ENCODE measurements at regions not wholly inside any gene's neighbourhood (a gene's known extent, or its start where the extent isn't known, plus 50 kb on each side); places are given as distances from the start of the nearest gene placed in this dataset.
"Not testable (repeated sequence)": the region's sequence is repeated elsewhere in the genome, so short reads cannot be mapped to it uniquely, and the experiment has no call there.

DNA sequence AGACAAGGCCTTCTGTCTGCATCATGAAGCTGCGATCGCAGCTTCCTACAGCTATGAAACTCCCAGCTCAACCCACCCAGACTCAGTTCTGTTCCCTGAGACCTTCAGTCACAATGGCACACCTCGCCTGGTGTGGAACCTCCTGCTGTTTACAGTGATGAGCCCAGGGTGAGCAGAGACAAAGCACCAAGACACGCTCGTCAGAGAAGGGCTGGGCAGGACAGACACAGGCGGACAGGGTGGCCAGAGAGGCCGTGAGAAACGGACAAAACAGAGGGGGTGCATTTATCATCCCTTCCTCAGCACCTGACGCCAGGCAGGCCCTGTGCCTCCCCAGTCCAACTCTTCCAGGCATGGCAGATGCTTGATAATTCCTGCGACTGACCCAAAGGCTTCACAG lies 178.2 kb downstream of the LMLN start:
- H3K23ac ChIP-seq (ENCODE audit: low read depth, low read length, poor library complexity); H2BK5ac ChIP-seq (ENCODE audit: low read length); H3K79me1 ChIP-seq (ENCODE audit: low read depth, low read length); H2BK15ac ChIP-seq (ENCODE audit: low read length); H3K27me3 ChIP-seq (ENCODE audit: control insufficient read depth in 3 of 3, insufficient read depth in 3 of 3, low read depth in 1 of 3, low read length in 3 of 3); H2AFZ ChIP-seq (ENCODE audit: low read length); H3K9ac ChIP-seq (ENCODE audit: low read depth, low read length, poor library complexity); H3K4me3 ChIP-seq (ENCODE audit: low read length in 2 of 2); H3K18ac ChIP-seq (ENCODE audit: low read length); H4K8ac ChIP-seq (ENCODE audit: low read depth, low read length); H3K9me3 ChIP-seq (replicated peaks in 1 of 2; ENCODE audit: control insufficient read depth in 2 of 2, insufficient read depth in 1 of 2, low read depth in 1 of 2, low read length in 2 of 2); DNase-seq (ENCODE audit: low spot score); H3K27ac ChIP-seq (replicated peaks; ENCODE audit: low read length); H2AK5ac ChIP-seq (ENCODE audit: low read depth, low read length); H3K4me1 ChIP-seq (ENCODE audit: control insufficient read depth in 2 of 2, insufficient read depth in 1 of 2, low read depth in 1 of 2, low read length in 2 of 2); H4K91ac ChIP-seq (ENCODE audit: low read depth, low read length, poor library complexity); H3K4ac ChIP-seq (ENCODE audit: low read length); H3K4me2 ChIP-seq (ENCODE audit: insufficient read depth, low read length, poor library complexity, severe bottlenecking); H2BK12ac ChIP-seq (ENCODE audit: low read length); H3K14ac ChIP-seq (ENCODE audit: low read length); H3K36me3 ChIP-seq (replicated peaks in 1 of 2; ENCODE audit: control insufficient read depth in 2 of 2, insufficient read depth in 2 of 2, low read length in 2 of 2); H2BK120ac ChIP-seq (ENCODE audit: low read depth, low read length): not testable (repeated sequence)
- no CpG with 5 or more reads among the region's 10 CpGs for WGBS, 2 donors (ENCODE audit: extremely low coverage in 2 of 2, insufficient read length in 2 of 2, insufficient replicate concordance in 1 of 2)

DNA sequence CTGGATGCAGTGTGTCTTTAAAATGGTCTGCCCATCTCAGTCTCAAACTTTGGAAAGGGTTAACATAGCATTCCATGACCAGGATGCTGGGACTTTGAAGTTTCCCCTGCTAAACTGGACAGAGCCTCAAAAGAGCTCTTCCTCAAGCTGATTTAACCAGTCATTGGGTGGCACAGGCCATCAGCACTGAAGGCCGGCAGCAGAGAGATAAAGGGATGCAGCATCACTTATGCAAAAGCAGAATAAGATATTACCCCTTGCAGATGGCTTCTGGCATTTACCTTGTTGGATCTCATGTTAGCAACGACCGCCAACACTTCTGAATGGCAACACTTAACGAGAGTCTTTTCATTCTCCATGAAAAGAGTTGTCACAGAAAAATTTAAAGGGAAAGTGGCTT lies 179.0 kb downstream of the LMLN start:
- not testable (repeated sequence) for H3K27me3 ChIP-seq (ENCODE audit: control insufficient read depth in 3 of 3, insufficient read depth in 3 of 3, low read depth in 1 of 3, low read length in 3 of 3); H4K91ac ChIP-seq (ENCODE audit: low read depth, low read length, poor library complexity); H2BK15ac ChIP-seq (ENCODE audit: low read length); H2BK120ac ChIP-seq (ENCODE audit: low read depth, low read length); H2BK5ac ChIP-seq (ENCODE audit: low read length); H2AFZ ChIP-seq (ENCODE audit: low read length); H3K27ac ChIP-seq (replicated peaks; ENCODE audit: low read length); H3K23ac ChIP-seq (ENCODE audit: low read depth, low read length, poor library complexity); H3K79me1 ChIP-seq (ENCODE audit: low read depth, low read length); H3K18ac ChIP-seq (ENCODE audit: low read length); DNase-seq (ENCODE audit: low spot score); H3K36me3 ChIP-seq (replicated peaks in 1 of 2; ENCODE audit: control insufficient read depth in 2 of 2, insufficient read depth in 2 of 2, low read length in 2 of 2); H3K9me3 ChIP-seq (replicated peaks in 1 of 2; ENCODE audit: control insufficient read depth in 2 of 2, insufficient read depth in 1 of 2, low read depth in 1 of 2, low read length in 2 of 2); H3K9ac ChIP-seq (ENCODE audit: low read depth, low read length, poor library complexity); H3K4me3 ChIP-seq (ENCODE audit: low read length in 2 of 2); H4K8ac ChIP-seq (ENCODE audit: low read depth, low read length); H3K14ac ChIP-seq (ENCODE audit: low read length); H2AK5ac ChIP-seq (ENCODE audit: low read depth, low read length); H3K4me2 ChIP-seq (ENCODE audit: insufficient read depth, low read length, poor library complexity, severe bottlenecking); H2BK12ac ChIP-seq (ENCODE audit: low read length); H3K4me1 ChIP-seq (ENCODE audit: control insufficient read depth in 2 of 2, insufficient read depth in 1 of 2, low read depth in 1 of 2, low read length in 2 of 2); H3K4ac ChIP-seq (ENCODE audit: low read length)
- no CpG with 5 or more reads among the region's 4 CpGs for WGBS, 2 donors (ENCODE audit: extremely low coverage in 2 of 2, insufficient read length in 2 of 2, insufficient replicate concordance in 1 of 2)

GRCh38 chr3:198139513-198140167 lies 179.6 kb downstream of the LMLN start:
- H2BK120ac ChIP-seq (ENCODE audit: low read depth, low read length); H4K8ac ChIP-seq (ENCODE audit: low read depth, low read length); H3K9me3 ChIP-seq (replicated peaks in 1 of 2; ENCODE audit: control insufficient read depth in 2 of 2, insufficient read depth in 1 of 2, low read depth in 1 of 2, low read length in 2 of 2); H3K79me1 ChIP-seq (ENCODE audit: low read depth, low read length); H3K27ac ChIP-seq (replicated peaks; ENCODE audit: low read length); H3K4me3 ChIP-seq (ENCODE audit: low read length in 2 of 2); H3K14ac ChIP-seq (ENCODE audit: low read length); H2BK5ac ChIP-seq (ENCODE audit: low read length); H3K4ac ChIP-seq (ENCODE audit: low read length); DNase-seq (ENCODE audit: low spot score); H2BK12ac ChIP-seq (ENCODE audit: low read length); H3K36me3 ChIP-seq (replicated peaks in 1 of 2; ENCODE audit: control insufficient read depth in 2 of 2, insufficient read depth in 2 of 2, low read length in 2 of 2); H2AK5ac ChIP-seq (ENCODE audit: low read depth, low read length); H3K9ac ChIP-seq (ENCODE audit: low read depth, low read length, poor library complexity); H3K18ac ChIP-seq (ENCODE audit: low read length); H2AFZ ChIP-seq (ENCODE audit: low read length); H2BK15ac ChIP-seq (ENCODE audit: low read length); H3K4me1 ChIP-seq (ENCODE audit: control insufficient read depth in 2 of 2, insufficient read depth in 1 of 2, low read depth in 1 of 2, low read length in 2 of 2); H3K4me2 ChIP-seq (ENCODE audit: insufficient read depth, low read length, poor library complexity, severe bottlenecking); H3K27me3 ChIP-seq (ENCODE audit: control insufficient read depth in 3 of 3, insufficient read depth in 3 of 3, low read depth in 1 of 3, low read length in 3 of 3); H3K23ac ChIP-seq (ENCODE audit: low read depth, low read length, poor library complexity); H4K91ac ChIP-seq (ENCODE audit: low read depth, low read length, poor library complexity): not testable (repeated sequence)
- 81% methylated on average over 2 of the region's 8 CpGs; no CpG with 5 or more reads in 1 of the 2 donors for WGBS, 2 donors (ENCODE audit: extremely low coverage in 2 of 2, insufficient read length in 2 of 2, insufficient replicate concordance in 1 of 2)

DNA sequence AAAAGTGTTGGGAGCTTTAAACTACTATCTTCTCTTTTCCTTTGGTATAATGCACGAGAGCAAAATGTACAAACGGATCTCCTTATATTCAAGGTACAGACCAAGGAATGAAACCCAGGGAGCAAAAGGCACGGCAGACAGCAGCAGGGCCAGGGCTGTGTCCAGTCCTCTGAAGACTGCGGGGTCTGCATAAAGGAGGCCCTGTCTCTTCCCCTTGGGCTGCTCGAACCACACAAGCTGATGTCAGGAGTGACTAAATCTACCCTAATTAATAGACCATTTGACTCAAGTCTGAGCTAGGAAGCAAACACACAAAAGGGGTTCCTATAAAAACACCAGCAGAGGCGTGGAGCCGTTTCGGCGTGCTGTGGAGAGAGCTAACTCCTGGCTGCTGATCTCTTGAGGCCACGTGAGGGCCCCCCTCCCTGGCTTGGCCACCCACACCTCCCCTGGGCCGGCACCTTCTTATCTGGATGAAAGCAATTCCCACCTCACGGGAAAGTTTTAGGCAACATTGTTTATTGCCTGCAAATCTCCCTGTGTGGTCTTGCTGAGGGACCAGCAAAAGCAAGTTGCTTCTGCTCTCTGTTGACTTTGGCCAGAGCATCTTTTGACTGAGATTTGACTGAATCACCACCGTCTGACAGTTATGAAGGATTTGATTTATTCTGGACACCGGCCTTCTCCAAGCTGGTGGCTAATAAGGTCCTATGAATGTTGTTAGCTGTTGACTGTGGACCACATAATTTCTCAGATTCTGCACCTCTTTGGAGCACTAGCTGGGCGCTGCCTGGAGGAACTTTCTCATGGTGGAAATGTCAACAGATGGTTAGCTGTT lies 183.5 kb downstream of the LMLN start:
- not testable (repeated sequence) for H3K23ac ChIP-seq (ENCODE audit: low read depth, low read length, poor library complexity); DNase-seq (ENCODE audit: low spot score); H2BK15ac ChIP-seq (ENCODE audit: low read length); H2AK5ac ChIP-seq (ENCODE audit: low read depth, low read length); H2BK5ac ChIP-seq (ENCODE audit: low read length); H3K9ac ChIP-seq (ENCODE audit: low read depth, low read length, poor library complexity); H3K18ac ChIP-seq (ENCODE audit: low read length); H3K36me3 ChIP-seq (replicated peaks in 1 of 2; ENCODE audit: control insufficient read depth in 2 of 2, insufficient read depth in 2 of 2, low read length in 2 of 2); H3K27ac ChIP-seq (replicated peaks; ENCODE audit: low read length); H2BK120ac ChIP-seq (ENCODE audit: low read depth, low read length); H2BK12ac ChIP-seq (ENCODE audit: low read length); H3K4me3 ChIP-seq (ENCODE audit: low read length in 2 of 2); H3K4ac ChIP-seq (ENCODE audit: low read length); H3K4me2 ChIP-seq (ENCODE audit: insufficient read depth, low read length, poor library complexity, severe bottlenecking); H3K79me1 ChIP-seq (ENCODE audit: low read depth, low read length); H3K4me1 ChIP-seq (ENCODE audit: control insufficient read depth in 2 of 2, insufficient read depth in 1 of 2, low read depth in 1 of 2, low read length in 2 of 2); H4K91ac ChIP-seq (ENCODE audit: low read depth, low read length, poor library complexity); H4K8ac ChIP-seq (ENCODE audit: low read depth, low read length); H2AFZ ChIP-seq (ENCODE audit: low read length); H3K27me3 ChIP-seq (ENCODE audit: control insufficient read depth in 3 of 3, insufficient read depth in 3 of 3, low read depth in 1 of 3, low read length in 3 of 3); H3K9me3 ChIP-seq (replicated peaks in 1 of 2; ENCODE audit: control insufficient read depth in 2 of 2, insufficient read depth in 1 of 2, low read depth in 1 of 2, low read length in 2 of 2); H3K14ac ChIP-seq (ENCODE audit: low read length)
- WGBS, 2 donors (ENCODE audit: extremely low coverage in 2 of 2, insufficient read length in 2 of 2, insufficient replicate concordance in 1 of 2) = no CpG with 5 or more reads among the region's 15 CpGs
